D721Med (cell line): ENCODE measurements at regions not wholly inside any gene's neighbourhood (a gene's known extent, or its start where the extent isn't known, plus 50 kb on each side); places are given as distances from the start of the nearest gene placed in this dataset.

ENCODE experiments used
- DNase-seq: peaks from one replicate; pipeline ENCODE4 v3.0.0; 2011; ENCODE audit warnings: low spot score; ENCODE audit not compliant: insufficient read length
- FAIRE-seq: peaks from 2 replicates; lab custom pipeline; 2011; peaks lifted over from hg19 to GRCh38; lab: Jason Lieb, UNC
- TF ChIP-seq, protein P1 (sequence below): IDR thresholded peaks from 2 replicates; pipeline ENCODE4 v1.5.1; 2012; ENCODE audit warnings: mild to moderate bottlenecking, control low read depth; ENCODE audit not compliant: insufficient read depth; ENCODE audit errors: missing control alignments

- TF ChIP-seq, protein P1, sequence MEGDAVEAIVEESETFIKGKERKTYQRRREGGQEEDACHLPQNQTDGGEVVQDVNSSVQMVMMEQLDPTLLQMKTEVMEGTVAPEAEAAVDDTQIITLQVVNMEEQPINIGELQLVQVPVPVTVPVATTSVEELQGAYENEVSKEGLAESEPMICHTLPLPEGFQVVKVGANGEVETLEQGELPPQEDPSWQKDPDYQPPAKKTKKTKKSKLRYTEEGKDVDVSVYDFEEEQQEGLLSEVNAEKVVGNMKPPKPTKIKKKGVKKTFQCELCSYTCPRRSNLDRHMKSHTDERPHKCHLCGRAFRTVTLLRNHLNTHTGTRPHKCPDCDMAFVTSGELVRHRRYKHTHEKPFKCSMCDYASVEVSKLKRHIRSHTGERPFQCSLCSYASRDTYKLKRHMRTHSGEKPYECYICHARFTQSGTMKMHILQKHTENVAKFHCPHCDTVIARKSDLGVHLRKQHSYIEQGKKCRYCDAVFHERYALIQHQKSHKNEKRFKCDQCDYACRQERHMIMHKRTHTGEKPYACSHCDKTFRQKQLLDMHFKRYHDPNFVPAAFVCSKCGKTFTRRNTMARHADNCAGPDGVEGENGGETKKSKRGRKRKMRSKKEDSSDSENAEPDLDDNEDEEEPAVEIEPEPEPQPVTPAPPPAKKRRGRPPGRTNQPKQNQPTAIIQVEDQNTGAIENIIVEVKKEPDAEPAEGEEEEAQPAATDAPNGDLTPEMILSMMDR = no peak
- DNase-seq (no peak), FAIRE-seq (no peak)
Observed at GRCh38 chr7:1382553-1383397, 76.5 kb downstream of the MICALL2 start.

DNA sequence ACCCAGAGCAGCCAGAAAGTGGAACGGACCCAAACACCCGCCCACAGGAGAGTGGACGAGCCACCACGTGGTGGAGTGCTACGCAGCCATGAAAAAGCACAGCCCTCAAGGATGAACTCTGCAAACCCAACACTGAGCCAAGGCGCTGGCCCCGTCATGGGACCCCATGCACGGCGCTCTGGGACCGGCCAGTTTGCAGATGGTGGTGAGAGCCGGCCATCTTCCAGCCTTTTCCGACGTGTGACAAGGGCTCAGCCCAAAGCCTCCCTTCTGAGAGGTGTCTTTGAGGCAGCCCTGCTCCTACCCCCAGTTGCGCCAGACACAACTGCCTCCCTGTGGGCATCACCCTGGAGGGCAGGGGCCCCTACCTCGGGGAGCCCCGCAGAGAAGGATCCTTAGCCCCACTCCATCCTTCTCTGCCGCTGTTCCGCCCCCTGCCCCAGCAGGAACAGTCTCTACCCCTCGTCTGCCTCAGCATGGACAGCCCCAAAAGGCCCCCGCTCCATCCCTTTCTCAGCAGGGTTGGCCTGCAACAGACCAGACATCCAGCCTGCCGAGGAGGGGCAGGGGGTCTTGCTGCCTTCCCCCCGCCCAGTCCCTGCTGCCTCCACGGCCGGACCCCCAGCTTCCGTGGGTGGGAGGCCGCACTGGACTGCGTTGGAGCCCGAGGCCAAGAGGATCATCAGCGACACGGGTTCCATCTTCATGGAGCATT is 75.7 kb downstream of the MICALL2 start:
- TF ChIP-seq, protein P1 = no peak
- FAIRE-seq = no peak

DNA sequence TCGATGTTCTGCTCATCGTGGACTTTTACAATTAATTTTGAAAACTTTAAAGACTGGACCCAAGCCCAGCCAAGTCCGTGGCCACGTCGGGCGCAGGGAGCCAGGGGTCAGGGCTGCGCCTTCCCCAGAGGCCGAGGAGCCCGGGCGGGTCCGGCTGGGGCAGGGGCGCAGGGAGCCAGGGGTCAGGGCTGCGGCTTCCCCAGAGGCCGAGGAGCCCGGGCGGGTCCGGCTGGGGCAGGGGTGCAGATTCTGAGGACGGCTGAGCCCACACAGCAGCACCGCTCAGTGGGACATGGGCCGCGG is 75.2 kb downstream of the MICALL2 start:
- no peak for DNase-seq
- FAIRE-seq = no peak
- TF ChIP-seq, protein P1 = no peak

More for the DNA sequence above, 75.7 kb downstream of the MICALL2 start:
- no peak for DNase-seq
